Lower leg skin (tissue), 4 donors: ENCODE measurements at regions not wholly inside any gene's neighbourhood (a gene's known extent, or its start where the extent isn't known, plus 50 kb on each side); places are given as distances from the start of the nearest gene placed in this dataset.

Experiments
- DNase-seq, 2 donors: peaks; one replicate each; pipeline ENCODE4 v3.0.0-alpha.2; 2019; ENCODE audit warnings: low spot score in 2 of 2
- H3K4me3 ChIP-seq: fragments of 200-600 bp; sonication (generic); 2 replicates; pipeline ENCODE4 v1.5.1; 2017; ENCODE audit warnings: mild to moderate bottlenecking, low read depth; ENCODE audit not compliant: poor library complexity, severe bottlenecking
- POLR2A ChIP-seq, 2 donors: fragments of 450-650 bp; IDR thresholded peaks; one replicate each; pipeline ENCODE4 v1.6.1; 2016 to 2017; ENCODE audit warnings: antibody characterized with exemption in 2 of 2, mild to moderate bottlenecking in 1 of 2, moderate library complexity in 1 of 2
- WGBS, 2 donors: methylation state at CpG; one replicate each; pipeline ENCODE4 v1.1.5; 2018; 5-methylcytosine and 5-hydroxymethylcytosine counted together
- intact Hi-C: fragments of 100-400 bp; cut with DNase I; formaldehyde crosslinking; loops from one replicate; pipeline ENCODE4 v1.15.0; 2023; ENCODE audit warnings: low total_unique reads
- TF ChIP-seq, protein P1 (sequence below), 3 donors: fragments of 450-650 bp; IDR thresholded peaks; one replicate each; pipeline ENCODE4 v1.5.1; 2016; ENCODE audit warnings: antibody characterized with exemption in 3 of 3, mild to moderate bottlenecking in 3 of 3, moderate library complexity in 2 of 3

DNA sequence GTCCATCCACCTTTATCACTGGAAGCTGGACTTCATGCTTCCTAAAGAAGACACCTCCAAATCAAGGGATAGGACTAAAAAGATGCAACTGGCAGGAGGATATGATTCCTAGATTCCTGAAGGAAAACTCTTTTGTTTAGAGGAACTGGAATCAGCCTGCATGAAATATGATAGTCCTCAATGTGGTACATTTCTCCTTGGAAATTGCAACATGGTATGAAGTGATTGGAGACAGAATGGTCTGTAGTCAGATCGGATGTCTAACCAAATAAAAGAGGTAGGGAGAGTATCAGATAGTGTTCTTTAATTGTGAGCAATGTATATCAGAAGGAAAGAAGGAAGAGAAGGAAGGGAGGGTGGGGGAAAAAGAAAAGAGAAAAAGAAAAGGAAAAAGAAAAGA lies 116.1 kb upstream of the FSTL4 start:
- WGBS, 2 donors, result 91% methylated on average over 1 of the region's 1 CpG
- H3K4me3 ChIP-seq, result no peak overlapping the region
- no peak for DNase-seq
- intact Hi-C loops, result no loop called here
- TF ChIP-seq POLR2A (IDR thresholded peaks at IDR 0.05), result no peak
- TF ChIP-seq, protein P1, sequence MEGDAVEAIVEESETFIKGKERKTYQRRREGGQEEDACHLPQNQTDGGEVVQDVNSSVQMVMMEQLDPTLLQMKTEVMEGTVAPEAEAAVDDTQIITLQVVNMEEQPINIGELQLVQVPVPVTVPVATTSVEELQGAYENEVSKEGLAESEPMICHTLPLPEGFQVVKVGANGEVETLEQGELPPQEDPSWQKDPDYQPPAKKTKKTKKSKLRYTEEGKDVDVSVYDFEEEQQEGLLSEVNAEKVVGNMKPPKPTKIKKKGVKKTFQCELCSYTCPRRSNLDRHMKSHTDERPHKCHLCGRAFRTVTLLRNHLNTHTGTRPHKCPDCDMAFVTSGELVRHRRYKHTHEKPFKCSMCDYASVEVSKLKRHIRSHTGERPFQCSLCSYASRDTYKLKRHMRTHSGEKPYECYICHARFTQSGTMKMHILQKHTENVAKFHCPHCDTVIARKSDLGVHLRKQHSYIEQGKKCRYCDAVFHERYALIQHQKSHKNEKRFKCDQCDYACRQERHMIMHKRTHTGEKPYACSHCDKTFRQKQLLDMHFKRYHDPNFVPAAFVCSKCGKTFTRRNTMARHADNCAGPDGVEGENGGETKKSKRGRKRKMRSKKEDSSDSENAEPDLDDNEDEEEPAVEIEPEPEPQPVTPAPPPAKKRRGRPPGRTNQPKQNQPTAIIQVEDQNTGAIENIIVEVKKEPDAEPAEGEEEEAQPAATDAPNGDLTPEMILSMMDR (IDR thresholded peaks at IDR 0.05), result no peak

- no peak for TF ChIP-seq POLR2A (IDR thresholded peaks at IDR 0.05)
- TF ChIP-seq, protein P1 (IDR thresholded peaks at IDR 0.05), result no peak
- DNase-seq, result peak in 1 of 2 donors; percentile 14
- WGBS, 2 donors, result 57 to 97% methylated on average over 2 of the region's 2 CpGs
- intact Hi-C loops, result no loop called here
- no peak overlapping the region for H3K4me3 ChIP-seq
These were observed 115.3 kb upstream of the FSTL4 start for GRCh38 chr5:133727636-133728035.

- DNase-seq, result peak in 1 of 2 donors; percentile 45
- TF ChIP-seq, protein P1 (IDR thresholded peaks at IDR 0.05), result no peak
- no peak for TF ChIP-seq POLR2A (IDR thresholded peaks at IDR 0.05)
- 29 to 43% methylated on average over 1 of the region's 1 CpG for WGBS, 2 donors
- no peak overlapping the region for H3K4me3 ChIP-seq
- intact Hi-C loops, result loop anchor here (5.0 kb wide), 1 partner anchor 1627 kb away; no protein-coding TSS in a partner anchor
These were observed 111.5 kb upstream of the FSTL4 start for GRCh38 chr5:133723651-133724366.

DNA sequence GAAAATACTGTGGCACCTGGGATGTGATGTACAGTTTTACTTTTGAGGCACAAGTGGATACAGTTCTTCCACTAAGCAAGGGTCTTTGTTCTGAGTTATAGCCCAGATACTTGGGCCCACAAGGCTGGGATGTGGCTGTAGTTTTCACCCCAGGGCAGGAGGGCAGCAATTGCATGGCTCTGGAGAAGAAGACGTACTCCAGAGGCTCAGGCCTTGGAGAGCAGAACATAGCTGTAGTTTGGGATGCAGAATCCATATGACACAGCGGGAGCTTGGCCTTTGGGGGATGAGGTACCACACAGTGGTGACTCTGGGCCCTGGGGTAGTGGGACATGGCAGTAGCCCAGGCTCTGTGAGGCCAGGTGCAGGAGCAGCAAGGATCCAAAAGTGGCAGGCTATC lies 110.8 kb upstream of the FSTL4 start:
- DNase-seq, result peak in 1 of 2 donors; percentile 20
- intact Hi-C loops, result loop anchor here (5.0 kb wide), 1 partner anchor 1626 kb away; no protein-coding TSS in a partner anchor
- 81 to 90% methylated on average over 2 of the region's 2 CpGs for WGBS, 2 donors
- TF ChIP-seq POLR2A (IDR thresholded peaks at IDR 0.05), result no peak
- TF ChIP-seq, protein P1 (IDR thresholded peaks at IDR 0.05), result no peak
- H3K4me3 ChIP-seq, result no peak overlapping the region

GRCh38 chr5:133721365-133721764 lies 109.0 kb upstream of the FSTL4 start:
- intact Hi-C loops, result loop anchor here (5.0 kb wide), 1 partner anchor 1624 kb away; no protein-coding TSS in a partner anchor
- DNase-seq, result no peak
- H3K4me3 ChIP-seq, result no peak overlapping the region
- no peak for TF ChIP-seq POLR2A (IDR thresholded peaks at IDR 0.05)
- TF ChIP-seq, protein P1 (IDR thresholded peaks at IDR 0.05), result no peak

GRCh38 chr5:133718457-133718856 lies 106.1 kb upstream of the FSTL4 start:
- TF ChIP-seq POLR2A (IDR thresholded peaks at IDR 0.05), result no peak
- TF ChIP-seq, protein P1 (IDR thresholded peaks at IDR 0.05), result no peak
- intact Hi-C loops, result no loop called here
- H3K4me3 ChIP-seq, result no peak overlapping the region
- 89% methylated on average over 2 of the region's 2 CpGs for WGBS, 2 donors
- no peak for DNase-seq
